Neural cell (in vitro differentiated cells): ENCODE measurements at regions not wholly inside any gene's neighbourhood (a gene's known extent, or its start where the extent isn't known, plus 50 kb on each side); places are given as distances from the start of the nearest gene placed in this dataset.

ENCODE experiments used
- H2AFZ ChIP-seq: fragments of 200-600, 300-800 bp; sonication (generic), shearing (Covaris generic); 2 replicates; pipeline ENCODE4 v1.6.0; 2014; ENCODE audit warnings: low read depth, mild to moderate bottlenecking, antibody characterized with exemption, low read length, moderate library complexity
- H3F3A ChIP-seq: fragments of 200-600 bp; shearing (Covaris generic); 2 replicates; pipeline ENCODE4 v1.6.1; 2016; ENCODE audit warnings: mild to moderate bottlenecking, moderate library complexity, mixed read lengths, antibody characterized with exemption, low read length; ENCODE audit not compliant: insufficient read depth, poor library complexity, severe bottlenecking
- H3K27ac ChIP-seq: fragments of 200-600, 300-800 bp; sonication (generic), shearing (Covaris generic); 2 replicates; pipeline ENCODE4 v1.5.1; 2014; ENCODE audit warnings: mild to moderate bottlenecking, low read length, moderate library complexity
- H3K27me3 ChIP-seq: fragments of 300-800, 200-600 bp; sonication (generic), shearing (Covaris generic); 2 replicates; pipeline ENCODE4 v1.6.0; 2014; ENCODE audit warnings: mild to moderate bottlenecking, low read depth, low read length, moderate library complexity; ENCODE audit not compliant: insufficient read depth
- H3K36me3 ChIP-seq: fragments of 300-800, 200-600 bp; sonication (generic), shearing (Covaris generic); 2 replicates; pipeline ENCODE4 v1.5.1; 2014; ENCODE audit warnings: mild to moderate bottlenecking, antibody characterized with exemption, low read length, moderate library complexity; ENCODE audit not compliant: insufficient read depth
- H3K4me2 ChIP-seq: fragments of 300-800, 200-600 bp; sonication (generic), shearing (Covaris generic); 2 replicates; pipeline ENCODE4 v1.6.0; 2014; ENCODE audit warnings: mild to moderate bottlenecking, low read length
- H3K4me3 ChIP-seq: fragments of 300-800, 200-600 bp; sonication (generic), shearing (Covaris generic); 2 replicates; pipeline ENCODE4 v1.5.1; 2014; ENCODE audit warnings: mild to moderate bottlenecking, low read length, moderate library complexity
- H3K79me2 ChIP-seq: fragments of 200-600 bp; shearing (Covaris generic); replicated peaks from 2 replicates; pipeline ENCODE4 v1.6.0; 2014; ENCODE audit warnings: mild to moderate bottlenecking, low read length, moderate library complexity; ENCODE audit not compliant: insufficient read depth
- H3K9ac ChIP-seq: fragments of 300-800, 200-600 bp; sonication (generic), shearing (Covaris generic); 2 replicates; pipeline ENCODE4 v1.6.1; 2016; ENCODE audit warnings: mild to moderate bottlenecking, low read length, mixed read lengths
- H3K9me2 ChIP-seq: fragments of 200-600 bp; shearing (Covaris generic); 2 replicates; pipeline ENCODE4 v1.6.1; 2016; ENCODE audit warnings: mild to moderate bottlenecking, low read length, mixed read lengths; ENCODE audit not compliant: insufficient read depth
- H3K9me3 ChIP-seq: fragments of 200-600, 300-800 bp; sonication (generic), shearing (Covaris generic); 2 replicates; pipeline ENCODE4 v1.6.1; 2016; ENCODE audit warnings: mild to moderate bottlenecking, mixed run types, low read length, moderate library complexity, mixed read lengths
- H4K20me1 ChIP-seq: fragments of 200-600 bp; shearing (Covaris generic); 2 replicates; pipeline ENCODE4 v1.6.1; 2016; ENCODE audit warnings: mild to moderate bottlenecking, mixed run types; ENCODE audit not compliant: insufficient read depth
- EP300 ChIP-seq: fragments of 450-650 bp; conservative IDR thresholded peaks from 2 replicates; pipeline ENCODE4 v1.6.1; 2014; ENCODE audit warnings: antibody characterized with exemption, mild to moderate bottlenecking, moderate library complexity; ENCODE audit not compliant: poor library complexity, severe bottlenecking
- EZH2 ChIP-seq: fragments of 200-600, 300-800 bp; shearing (Covaris generic), sonication (generic); IDR thresholded peaks from 2 replicates; pipeline ENCODE4 v1.6.1; 2014; ENCODE audit warnings: antibody characterized with exemption, low read length, borderline replicate concordance, mild to moderate bottlenecking; ENCODE audit not compliant: insufficient read depth, poor library complexity, severe bottlenecking
- MXI1 ChIP-seq: fragments of 450-650 bp; conservative IDR thresholded peaks from 2 replicates; pipeline ENCODE4 v1.6.1; 2014; ENCODE audit warnings: antibody characterized with exemption, mild to moderate bottlenecking; ENCODE audit not compliant: poor library complexity, severe bottlenecking
- POLR2AphosphoS5 ChIP-seq: IDR thresholded peaks from 2 replicates; pipeline ENCODE4 v1.6.1; 2012
- RAD21 ChIP-seq: fragments of 450-650 bp; conservative IDR thresholded peaks from 2 replicates; pipeline ENCODE4 v1.6.1; 2014; ENCODE audit warnings: antibody characterized with exemption, mild to moderate bottlenecking, moderate library complexity
- SMC3 ChIP-seq: fragments of 450-650 bp; conservative IDR thresholded peaks from 2 replicates; pipeline ENCODE4 v1.6.1; 2014; ENCODE audit warnings: antibody characterized with exemption, mild to moderate bottlenecking, moderate library complexity; ENCODE audit not compliant: poor library complexity
- TAF1 ChIP-seq: IDR thresholded peaks from 2 replicates; pipeline ENCODE4 v1.6.1; 2012; ENCODE audit warnings: low read depth
- TF ChIP-seq, protein P1 (sequence below): fragments of 450-650 bp; IDR thresholded peaks from 2 replicates; pipeline ENCODE4 v1.5.1; 2014; ENCODE audit warnings: antibody characterized with exemption, mild to moderate bottlenecking, moderate library complexity; ENCODE audit not compliant: poor library complexity, severe bottlenecking
- TF ChIP-seq, protein P2 (sequence below): IDR thresholded peaks from 2 replicates; pipeline ENCODE4 v1.6.1; 2012; ENCODE audit warnings: borderline replicate concordance

DNA sequence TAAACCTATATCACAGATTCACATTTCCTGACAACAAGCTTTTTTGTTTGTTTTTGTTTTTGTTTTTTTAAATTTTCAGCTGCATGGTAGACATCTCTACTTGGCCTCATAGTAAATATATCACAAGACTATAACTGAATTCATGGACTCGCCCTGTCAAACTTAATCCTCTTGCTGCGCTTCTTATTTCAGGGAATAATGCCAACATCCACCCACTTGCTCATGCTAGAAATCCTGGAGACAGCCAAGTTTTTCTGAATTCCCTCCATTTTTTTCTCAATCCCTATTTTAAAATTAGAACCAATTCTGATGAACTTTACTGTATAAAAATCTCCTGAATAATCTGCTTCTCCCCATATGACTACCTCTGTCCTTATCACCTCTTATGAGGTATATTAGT lies 283.6 kb upstream of the RPS23 start:
- H2AFZ ChIP-seq: no peak overlapping the region
- H3K4me2 ChIP-seq: no peak overlapping the region
- H3K36me3 ChIP-seq: no peaks in the 10 kb centered on the region
- H3K9me2 ChIP-seq: no peaks in the 10 kb centered on the region
- H3K4me3 ChIP-seq: no peak overlapping the region
- H4K20me1 ChIP-seq: no peaks in the 10 kb centered on the region
- H3K9me3 ChIP-seq: no peaks in the 10 kb centered on the region
- H3K79me2 ChIP-seq: no peaks in the 10 kb centered on the region
- H3K27ac ChIP-seq: no peak overlapping the region
- TF ChIP-seq MXI1: no peak
- no peak for TF ChIP-seq SMC3
- TF ChIP-seq RAD21: no peak
- TF ChIP-seq, protein P1, sequence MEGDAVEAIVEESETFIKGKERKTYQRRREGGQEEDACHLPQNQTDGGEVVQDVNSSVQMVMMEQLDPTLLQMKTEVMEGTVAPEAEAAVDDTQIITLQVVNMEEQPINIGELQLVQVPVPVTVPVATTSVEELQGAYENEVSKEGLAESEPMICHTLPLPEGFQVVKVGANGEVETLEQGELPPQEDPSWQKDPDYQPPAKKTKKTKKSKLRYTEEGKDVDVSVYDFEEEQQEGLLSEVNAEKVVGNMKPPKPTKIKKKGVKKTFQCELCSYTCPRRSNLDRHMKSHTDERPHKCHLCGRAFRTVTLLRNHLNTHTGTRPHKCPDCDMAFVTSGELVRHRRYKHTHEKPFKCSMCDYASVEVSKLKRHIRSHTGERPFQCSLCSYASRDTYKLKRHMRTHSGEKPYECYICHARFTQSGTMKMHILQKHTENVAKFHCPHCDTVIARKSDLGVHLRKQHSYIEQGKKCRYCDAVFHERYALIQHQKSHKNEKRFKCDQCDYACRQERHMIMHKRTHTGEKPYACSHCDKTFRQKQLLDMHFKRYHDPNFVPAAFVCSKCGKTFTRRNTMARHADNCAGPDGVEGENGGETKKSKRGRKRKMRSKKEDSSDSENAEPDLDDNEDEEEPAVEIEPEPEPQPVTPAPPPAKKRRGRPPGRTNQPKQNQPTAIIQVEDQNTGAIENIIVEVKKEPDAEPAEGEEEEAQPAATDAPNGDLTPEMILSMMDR: no peak
- TF ChIP-seq EZH2: no peak
- TF ChIP-seq TAF1: no peak
- no peak for TF ChIP-seq EP300
- TF ChIP-seq, protein P2, sequence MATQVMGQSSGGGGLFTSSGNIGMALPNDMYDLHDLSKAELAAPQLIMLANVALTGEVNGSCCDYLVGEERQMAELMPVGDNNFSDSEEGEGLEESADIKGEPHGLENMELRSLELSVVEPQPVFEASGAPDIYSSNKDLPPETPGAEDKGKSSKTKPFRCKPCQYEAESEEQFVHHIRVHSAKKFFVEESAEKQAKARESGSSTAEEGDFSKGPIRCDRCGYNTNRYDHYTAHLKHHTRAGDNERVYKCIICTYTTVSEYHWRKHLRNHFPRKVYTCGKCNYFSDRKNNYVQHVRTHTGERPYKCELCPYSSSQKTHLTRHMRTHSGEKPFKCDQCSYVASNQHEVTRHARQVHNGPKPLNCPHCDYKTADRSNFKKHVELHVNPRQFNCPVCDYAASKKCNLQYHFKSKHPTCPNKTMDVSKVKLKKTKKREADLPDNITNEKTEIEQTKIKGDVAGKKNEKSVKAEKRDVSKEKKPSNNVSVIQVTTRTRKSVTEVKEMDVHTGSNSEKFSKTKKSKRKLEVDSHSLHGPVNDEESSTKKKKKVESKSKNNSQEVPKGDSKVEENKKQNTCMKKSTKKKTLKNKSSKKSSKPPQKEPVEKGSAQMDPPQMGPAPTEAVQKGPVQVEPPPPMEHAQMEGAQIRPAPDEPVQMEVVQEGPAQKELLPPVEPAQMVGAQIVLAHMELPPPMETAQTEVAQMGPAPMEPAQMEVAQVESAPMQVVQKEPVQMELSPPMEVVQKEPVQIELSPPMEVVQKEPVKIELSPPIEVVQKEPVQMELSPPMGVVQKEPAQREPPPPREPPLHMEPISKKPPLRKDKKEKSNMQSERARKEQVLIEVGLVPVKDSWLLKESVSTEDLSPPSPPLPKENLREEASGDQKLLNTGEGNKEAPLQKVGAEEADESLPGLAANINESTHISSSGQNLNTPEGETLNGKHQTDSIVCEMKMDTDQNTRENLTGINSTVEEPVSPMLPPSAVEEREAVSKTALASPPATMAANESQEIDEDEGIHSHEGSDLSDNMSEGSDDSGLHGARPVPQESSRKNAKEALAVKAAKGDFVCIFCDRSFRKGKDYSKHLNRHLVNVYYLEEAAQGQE: no peak
- TF ChIP-seq POLR2AphosphoS5: no peak
- H3K9ac ChIP-seq: no peak overlapping the region
- no peaks in the 10 kb centered on the region for H3F3A ChIP-seq
- H3K27me3 ChIP-seq: no peaks in the 10 kb centered on the region

DNA sequence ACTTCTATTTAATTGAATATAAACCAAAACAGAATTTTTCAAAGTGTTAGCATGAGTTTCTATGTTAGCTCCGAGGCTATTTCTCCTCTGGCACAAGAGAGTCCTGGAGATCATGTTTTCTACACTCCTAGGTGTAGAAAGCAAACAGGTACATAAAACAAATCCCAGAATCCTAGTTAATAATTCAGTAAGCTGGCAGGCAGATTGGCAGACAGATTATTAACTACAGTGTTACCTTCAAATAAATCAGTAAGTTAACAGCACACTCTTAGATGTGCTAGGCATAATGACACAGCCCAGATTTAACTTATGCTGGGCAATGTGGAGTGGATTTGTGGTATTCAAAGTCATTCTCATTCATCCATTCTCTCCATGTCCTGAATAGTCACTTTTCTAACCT lies 282.8 kb upstream of the RPS23 start:
- no peaks in the 10 kb centered on the region for H3K36me3 ChIP-seq
- no peaks in the 10 kb centered on the region for H3F3A ChIP-seq
- H3K27ac ChIP-seq: no peak overlapping the region
- no peak overlapping the region for H3K4me2 ChIP-seq
- no peaks in the 10 kb centered on the region for H3K27me3 ChIP-seq
- TF ChIP-seq, protein P2: no peak
- TF ChIP-seq EZH2: no peak
- no peak for TF ChIP-seq RAD21
- no peak for TF ChIP-seq EP300
- TF ChIP-seq SMC3: no peak
- TF ChIP-seq POLR2AphosphoS5: no peak
- TF ChIP-seq, protein P1: no peak
- no peak for TF ChIP-seq TAF1
- no peak for TF ChIP-seq MXI1
- no peaks in the 10 kb centered on the region for H3K9me2 ChIP-seq
- H3K4me3 ChIP-seq: no peak overlapping the region
- no peaks in the 10 kb centered on the region for H3K79me2 ChIP-seq
- H4K20me1 ChIP-seq: no peaks in the 10 kb centered on the region
- H2AFZ ChIP-seq: no peak overlapping the region
- no peaks in the 10 kb centered on the region for H3K9me3 ChIP-seq
- no peak overlapping the region for H3K9ac ChIP-seq
